Suprapubic skin (tissue), 4 donors: ENCODE measurements at regions not wholly inside any gene's neighbourhood (a gene's known extent, or its start where the extent isn't known, plus 50 kb on each side); places are given as distances from the start of the nearest gene placed in this dataset.

ENCODE experiments used
- DNase-seq, 2 donors: peaks; one replicate each; pipeline ENCODE4 v3.0.0-alpha.2; 2019; ENCODE audit warnings: low spot score in 2 of 2
- H3K27ac ChIP-seq: fragments of 200-600 bp; sonication (generic); one replicate; pipeline ENCODE4 v1.5.1; 2019
- H3K27me3 ChIP-seq: fragments of 200-600 bp; sonication (generic); one replicate; pipeline ENCODE4 v1.5.1; 2019
- H3K36me3 ChIP-seq: fragments of 200-600 bp; sonication (generic); one replicate; pipeline ENCODE4 v1.5.1; 2019
- H3K4me1 ChIP-seq: fragments of 200-600 bp; sonication (generic); one replicate; pipeline ENCODE4 v1.5.1; 2019
- H3K4me3 ChIP-seq: fragments of 200-600 bp; sonication (generic); one replicate; pipeline ENCODE4 v1.5.1; 2019; ENCODE audit warnings: mild to moderate bottlenecking
- H3K9me3 ChIP-seq: fragments of 200-600 bp; sonication (generic); one replicate; pipeline ENCODE4 v1.5.1; 2019
- CTCF ChIP-seq, 2 donors: fragments of 200-600 bp in 1 of 2; fragments of 450-650 bp in 1 of 2; sonication (generic) in 1 of 2; IDR thresholded peaks; one replicate each; pipeline ENCODE4 v1.5.1; 2016 to 2019; ENCODE audit warnings: antibody characterized with exemption in 2 of 2, mild to moderate bottlenecking in 1 of 2, moderate library complexity in 1 of 2
- EP300 ChIP-seq: sonication (generic); formaldehyde crosslinking; IDR thresholded peaks from one replicate; pipeline ENCODE4 v1.6.1; 2017; ENCODE audit warnings: antibody characterized with exemption
- POLR2A ChIP-seq, 2 donors: fragments of 450-650 bp; IDR thresholded peaks; one replicate each; pipeline ENCODE4 v1.6.1; 2017; ENCODE audit warnings: antibody characterized with exemption in 2 of 2, mild to moderate bottlenecking in 2 of 2, moderate library complexity in 2 of 2
- POLR2AphosphoS5 ChIP-seq, 3 donors: sonication (generic); formaldehyde crosslinking; IDR thresholded peaks; one replicate each; pipeline ENCODE4 v1.6.1; 2017; ENCODE audit warnings: antibody characterized with exemption in 3 of 3
- WGBS: methylation state at CpG from one replicate; pipeline ENCODE4 v1.1.5; 2018; 5-methylcytosine and 5-hydroxymethylcytosine counted together

GRCh38 chr3:124535306-124535705 is 194.9 kb upstream of the UMPS start:
- 89% methylated on average over 1 of the region's 1 CpG for WGBS
- H3K4me1 ChIP-seq = no peaks in the 10 kb centered on the region
- no peak for TF ChIP-seq POLR2A (IDR thresholded peaks at IDR 0.05)
- TF ChIP-seq POLR2AphosphoS5 (IDR thresholded peaks at IDR 0.05) = no peak
- TF ChIP-seq EP300 = no peak
- TF ChIP-seq CTCF (IDR thresholded peaks at IDR 0.05) = no peak
- no peak overlapping the region for H3K27ac ChIP-seq
- no peaks in the 10 kb centered on the region for H3K36me3 ChIP-seq
- DNase-seq = no peak
- H3K4me3 ChIP-seq = no peak overlapping the region
- H3K9me3 ChIP-seq = no peaks in the 10 kb centered on the region
- H3K27me3 ChIP-seq = no peaks in the 10 kb centered on the region

GRCh38 chr3:124540550-124541211 is 189.6 kb upstream of the UMPS start:
- H3K4me3 ChIP-seq = no peak overlapping the region
- TF ChIP-seq POLR2A (IDR thresholded peaks at IDR 0.05) (no peak), EP300 (no peak), POLR2AphosphoS5 (IDR thresholded peaks at IDR 0.05) (no peak), CTCF (IDR thresholded peaks at IDR 0.05) (no peak)
- H3K27me3 ChIP-seq = no peaks in the 10 kb centered on the region
- H3K27ac ChIP-seq = no peak overlapping the region
- H3K36me3 ChIP-seq = no peaks in the 10 kb centered on the region
- WGBS = 59% methylated on average over 6 of the region's 6 CpGs
- no peaks in the 10 kb centered on the region for H3K9me3 ChIP-seq
- no peaks in the 10 kb centered on the region for H3K4me1 ChIP-seq
- DNase-seq = no peak

GRCh38 chr3:124542214-124542869 is 187.9 kb upstream of the UMPS start:
- H3K4me3 ChIP-seq = no peak overlapping the region
- no peaks in the 10 kb centered on the region for H3K9me3 ChIP-seq
- no peak for TF ChIP-seq POLR2A (IDR thresholded peaks at IDR 0.05)
- no peak for TF ChIP-seq POLR2AphosphoS5 (IDR thresholded peaks at IDR 0.05)
- TF ChIP-seq EP300 = no peak
- no peak for TF ChIP-seq CTCF (IDR thresholded peaks at IDR 0.05)
- H3K27me3 ChIP-seq = no peaks in the 10 kb centered on the region
- WGBS = 76% methylated on average over 6 of the region's 6 CpGs
- no peak overlapping the region for H3K27ac ChIP-seq
- no peaks in the 10 kb centered on the region for H3K4me1 ChIP-seq
- no peaks in the 10 kb centered on the region for H3K36me3 ChIP-seq
- DNase-seq = no peak

GRCh38 chr3:124545891-124546290 is 184.4 kb upstream of the UMPS start:
- Histone ChIP-seq H3K27ac (no peak overlapping the region), H3K27me3 (no peaks in the 10 kb centered on the region), H3K4me3 (no peak overlapping the region), H3K36me3 (no peaks in the 10 kb centered on the region), H3K4me1 (no peaks in the 10 kb centered on the region), H3K9me3 (no peaks in the 10 kb centered on the region)
- 100% methylated on average over 3 of the region's 3 CpGs for WGBS
- no peak for DNase-seq
- TF ChIP-seq POLR2A (IDR thresholded peaks at IDR 0.05) = no peak
- no peak for TF ChIP-seq CTCF (IDR thresholded peaks at IDR 0.05)
- TF ChIP-seq EP300 = no peak
- TF ChIP-seq POLR2AphosphoS5 (IDR thresholded peaks at IDR 0.05) = no peak

GRCh38 chr3:124552224-124552623 is 178.0 kb upstream of the UMPS start:
- Histone ChIP-seq H3K4me1 (peaks cover under 1% of the 10 kb centered on the region), H3K4me3 (no peak overlapping the region), H3K27ac (no peak overlapping the region), H3K9me3 (no peaks in the 10 kb centered on the region), H3K27me3 (peaks cover 6% of the 10 kb centered on the region), H3K36me3 (no peaks in the 10 kb centered on the region)
- no peak for DNase-seq
- 71% methylated on average over 5 of the region's 5 CpGs for WGBS
- no peak for TF ChIP-seq POLR2AphosphoS5 (IDR thresholded peaks at IDR 0.05)
- no peak for TF ChIP-seq EP300
- no peak for TF ChIP-seq CTCF (IDR thresholded peaks at IDR 0.05)
- no peak for TF ChIP-seq POLR2A (IDR thresholded peaks at IDR 0.05)
